Activated CD8-positive, alpha-beta T cell treated with anti-CD3 and anti-CD28 coated beads for 36 hours (primary cell): ENCODE measurements at regions not wholly inside any gene's neighbourhood (a gene's known extent, or its start where the extent isn't known, plus 50 kb on each side); places are given as distances from the start of the nearest gene placed in this dataset.
"Not testable (repeated sequence)": the region's sequence is repeated elsewhere in the genome, so short reads cannot be mapped to it uniquely, and the experiment has no call there.

Source experiments
- ATAC-seq: fragments of 200-7000 bp; cut with Tn5 transposase; one replicate; pipeline ENCODE4 v1.10.0; 2021; ENCODE audit warnings: mild to moderate bottlenecking, moderate library complexity
- CTCF ChIA-PET: fragments of 350-600 bp; sonication (Branson Sonifier 250); formaldehyde crosslinking; loops from one replicate; lab custom pipeline; 2021; ENCODE audit warnings: antibody characterized with exemption; lab: Charles Lee
- POLR2A ChIA-PET: fragments of 350-600 bp; sonication (Branson Sonifier 250); formaldehyde crosslinking; loops from one replicate; lab custom pipeline; 2021; ENCODE audit warnings: antibody characterized with exemption; lab: Charles Lee
- DNase-seq: peaks from one replicate; pipeline ENCODE4 v3.0.0-alpha.2; 2020
- H3K27ac Mint-ChIP-seq: one replicate; pipeline ENCODE4 v1.8.0; 2021; ENCODE audit warnings: mild to moderate bottlenecking, mixed read lengths
- H3K27me3 Mint-ChIP-seq: one replicate; pipeline ENCODE4 v1.8.0; 2021; ENCODE audit warnings: mixed read lengths
- H3K36me3 Mint-ChIP-seq: one replicate; pipeline ENCODE4 v1.8.0; 2021; ENCODE audit warnings: low read depth, mixed read lengths
- H3K4me1 Mint-ChIP-seq: one replicate; pipeline ENCODE4 v1.8.0; 2021; ENCODE audit warnings: low read depth, mixed read lengths
- H3K4me3 Mint-ChIP-seq: one replicate; pipeline ENCODE4 v1.8.0; 2021; ENCODE audit warnings: mild to moderate bottlenecking, moderate library complexity, mixed read lengths
- H3K9me3 Mint-ChIP-seq: one replicate; pipeline ENCODE4 v1.8.0; 2021; ENCODE audit warnings: mixed read lengths
- CTCF ChIP-seq: fragments of 200-600 bp; IDR thresholded peaks from one replicate; pipeline ENCODE4 v1.8.0; 2022; ENCODE audit warnings: antibody characterized with exemption, mild to moderate bottlenecking
- intact Hi-C: fragments of 100-400 bp; cut with micrococcal nuclease; formaldehyde crosslinking; loops from one replicate; pipeline ENCODE4 v1.10.0; 2022

DNA sequence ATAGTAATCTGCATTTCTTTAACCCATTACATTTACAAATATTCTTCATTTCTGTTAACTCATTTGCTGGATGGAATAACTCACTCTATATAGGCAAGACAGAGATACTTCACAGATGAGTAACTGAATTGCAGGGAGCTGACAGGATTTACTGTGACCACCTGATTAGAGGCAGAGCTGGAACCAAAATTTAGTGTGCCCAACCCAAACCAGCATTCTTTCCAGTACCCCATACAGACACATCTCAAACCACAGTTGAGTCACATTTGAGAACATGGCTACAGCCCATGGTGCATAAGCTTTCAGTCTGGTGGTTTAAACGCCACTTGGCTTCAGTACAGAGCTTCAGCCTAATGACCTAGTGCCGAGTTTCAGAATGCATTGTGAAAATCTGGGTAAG, 138.4 kb upstream of the TENT5A start:
- POLR2A ChIA-PET = no interaction called here
- intact Hi-C loops = no loop called here
- Mint-ChIP-seq H3K36me3 (no peaks in the 10 kb centered on the region), H3K27ac (no peak overlapping the region), H3K4me1 (no peaks in the 10 kb centered on the region), H3K9me3 (no peaks in the 10 kb centered on the region), H3K4me3 (no peak overlapping the region), H3K27me3 (no peaks in the 10 kb centered on the region)
- TF ChIP-seq CTCF = no peak
- ATAC-seq (no peak), DNase-seq (no peak)
- CTCF ChIA-PET = interaction anchor here (1.2 kb wide), 1 partner anchor 48 kb away, joined by 4 read pairs; no protein-coding TSS in a partner anchor

DNA sequence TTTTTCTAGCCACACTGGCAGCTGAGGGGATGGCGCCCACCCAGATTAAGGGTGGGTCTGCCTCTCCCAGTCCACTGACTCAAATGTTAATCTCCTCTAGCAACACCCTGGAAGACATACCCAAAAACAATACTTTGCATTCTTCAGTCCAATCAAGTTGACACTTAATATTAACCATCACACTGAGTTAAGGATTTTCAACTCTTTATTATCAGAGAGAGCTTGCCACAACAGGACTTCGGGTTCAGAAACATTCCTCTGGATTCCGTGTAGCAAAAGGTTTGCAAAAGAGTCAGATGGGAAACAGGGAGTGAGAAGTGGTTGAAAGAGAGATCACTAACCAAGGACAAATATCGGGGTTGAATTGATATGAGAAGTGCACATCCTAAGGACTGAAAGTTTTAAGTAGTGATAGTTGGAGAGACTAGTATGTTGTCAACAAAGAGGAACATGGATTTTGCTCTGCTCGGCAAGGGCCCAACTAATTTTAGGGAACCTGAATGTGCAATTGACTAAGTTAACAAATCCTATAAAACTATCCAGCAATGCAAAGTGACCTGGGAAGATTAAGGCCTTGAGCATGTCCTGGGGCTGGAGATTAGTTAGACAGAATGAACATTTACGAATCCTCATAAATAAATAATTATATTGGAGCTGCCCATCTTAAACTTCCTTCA, 137.0 kb upstream of the TENT5A start:
- DNase-seq (no peak), ATAC-seq (no peak)
- no peak overlapping the region for H3K27ac Mint-ChIP-seq
- H3K4me3 Mint-ChIP-seq = no peak overlapping the region
- H3K27me3 Mint-ChIP-seq = no peaks in the 10 kb centered on the region
- no peaks in the 10 kb centered on the region for H3K4me1 Mint-ChIP-seq
- CTCF ChIA-PET = no interaction called here
- POLR2A ChIA-PET = no interaction called here
- intact Hi-C loops = no loop called here
- H3K9me3 Mint-ChIP-seq = peaks cover 1% of the 10 kb centered on the region
- TF ChIP-seq CTCF = no peak
- H3K36me3 Mint-ChIP-seq = no peaks in the 10 kb centered on the region

DNA sequence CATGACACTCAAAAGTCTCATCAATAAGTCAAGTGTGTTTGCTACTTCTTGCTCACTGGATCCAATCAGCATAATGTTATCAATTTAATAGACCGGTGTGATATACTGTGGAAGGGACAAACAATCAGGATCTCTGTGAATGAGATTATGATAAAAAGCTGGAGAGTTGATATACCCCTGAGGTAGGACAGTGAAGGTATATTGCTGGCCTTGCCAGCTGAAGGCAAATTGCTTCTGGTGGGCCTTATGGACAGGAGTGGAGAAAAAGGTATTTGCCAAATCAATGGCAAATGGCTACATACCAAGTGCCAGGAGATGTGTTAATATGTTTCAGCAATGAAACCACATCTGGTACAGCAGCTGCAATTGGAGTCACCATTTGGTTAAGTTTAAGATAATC, 134.4 kb upstream of the TENT5A start:
- H3K36me3 Mint-ChIP-seq, H3K4me3 Mint-ChIP-seq, DNase-seq, ATAC-seq, H3K9me3 Mint-ChIP-seq, H3K27me3 Mint-ChIP-seq, H3K4me1 Mint-ChIP-seq, POLR2A ChIA-PET, CTCF ChIA-PET, H3K27ac Mint-ChIP-seq, intact Hi-C loops: not testable (repeated sequence)

- no peak for TF ChIP-seq CTCF
- Mint-ChIP-seq H3K9me3 (peaks cover 1% of the 10 kb centered on the region), H3K4me1 (no peaks in the 10 kb centered on the region), H3K27me3 (no peaks in the 10 kb centered on the region), H3K27ac (no peak overlapping the region), H3K4me3 (no peak overlapping the region), H3K36me3 (no peaks in the 10 kb centered on the region)
- intact Hi-C loops = no loop called here
- CTCF ChIA-PET = no interaction called here
- POLR2A ChIA-PET = no interaction called here
- DNase-seq (no peak), ATAC-seq (no peak)
Measured at GRCh38 chr6:81886157-81886556, 133.7 kb upstream of the TENT5A start.

DNA sequence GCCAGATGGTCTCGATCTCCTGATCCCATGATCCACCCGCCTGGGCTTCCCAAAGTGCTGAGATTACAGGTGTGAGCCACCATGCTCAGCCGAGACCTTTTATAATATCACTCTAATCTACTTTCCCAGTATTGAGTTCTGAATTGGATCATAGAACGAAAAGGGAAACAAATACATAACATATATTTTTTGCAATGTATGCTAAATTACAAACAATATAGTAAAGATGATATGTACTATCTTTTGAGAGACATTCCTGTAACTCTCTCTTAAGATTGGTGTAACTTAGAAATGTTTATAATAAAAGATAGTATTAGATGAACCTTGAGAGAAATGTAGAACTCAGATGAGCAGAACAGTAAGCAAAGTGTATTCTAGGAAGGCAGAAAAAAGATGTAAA, 129.2 kb upstream of the TENT5A start:
- no peak for TF ChIP-seq CTCF
- DNase-seq (no peak), ATAC-seq (no peak)
- H3K4me3 Mint-ChIP-seq = no peak overlapping the region
- H3K27me3 Mint-ChIP-seq = no peaks in the 10 kb centered on the region
- H3K9me3 Mint-ChIP-seq = peaks cover 1% of the 10 kb centered on the region
- POLR2A ChIA-PET = no interaction called here
- H3K36me3 Mint-ChIP-seq = no peaks in the 10 kb centered on the region
- CTCF ChIA-PET = no interaction called here
- H3K4me1 Mint-ChIP-seq = no peaks in the 10 kb centered on the region
- H3K27ac Mint-ChIP-seq = no peak overlapping the region
- intact Hi-C loops = no loop called here
